Suprapubic skin (tissue), 4 donors: ENCODE measurements at regions not wholly inside any gene's neighbourhood (a gene's known extent, or its start where the extent isn't known, plus 50 kb on each side); places are given as distances from the start of the nearest gene placed in this dataset.

Experiments
- CTCF ChIP-seq, 2 donors: fragments of 200-600 bp in 1 of 2; fragments of 450-650 bp in 1 of 2; sonication (generic) in 1 of 2; IDR thresholded peaks; one replicate each; pipeline ENCODE4 v1.5.1; 2016 to 2019; ENCODE audit warnings: antibody characterized with exemption in 2 of 2, mild to moderate bottlenecking in 1 of 2, moderate library complexity in 1 of 2
- EP300 ChIP-seq: sonication (generic); formaldehyde crosslinking; IDR thresholded peaks from one replicate; pipeline ENCODE4 v1.6.1; 2017; ENCODE audit warnings: antibody characterized with exemption
- POLR2A ChIP-seq, 2 donors: fragments of 450-650 bp; IDR thresholded peaks; one replicate each; pipeline ENCODE4 v1.6.1; 2017; ENCODE audit warnings: antibody characterized with exemption in 2 of 2, mild to moderate bottlenecking in 2 of 2, moderate library complexity in 2 of 2
- POLR2AphosphoS5 ChIP-seq, 3 donors: sonication (generic); formaldehyde crosslinking; IDR thresholded peaks; one replicate each; pipeline ENCODE4 v1.6.1; 2017; ENCODE audit warnings: antibody characterized with exemption in 3 of 3

GRCh38 chr20:47981222-47981621, 195.9 kb upstream of the SULF2 start:
- no peak for TF ChIP-seq POLR2AphosphoS5 (IDR thresholded peaks at IDR 0.05)
- no peak for TF ChIP-seq POLR2A (IDR thresholded peaks at IDR 0.05)
- TF ChIP-seq CTCF (IDR thresholded peaks at IDR 0.05), result no peak
- TF ChIP-seq EP300, result no peak
